ENCODE measurements at regions not wholly inside any gene's neighbourhood (a gene's known extent, or its start where the extent isn't known, plus 50 kb on each side); places are given as distances from the start of the nearest gene placed in this dataset.

GRCh38 chr2:215851082-215851481, 162.3 kb downstream of the MREG start:
- Mint-ChIP-seq H3K27ac (no peak overlapping the region), H3K36me3 (no peaks in the 10 kb centered on the region), H3K27me3 (peaks cover 2 to 7% of the 10 kb centered on the region in 2 donors), H3K4me1 (ENCODE audit: low read depth in 2 of 2) (no peaks in the 10 kb centered on the region), H3K4me3 (no peak overlapping the region), H3K9me3 (no peaks in the 10 kb centered on the region)
- ATAC-seq, result no peak
- DNase-seq (ENCODE audit: low spot score), result no peak

GRCh38 chr2:215850380-215850779, 163.0 kb downstream of the MREG start:
- ATAC-seq, result no peak
- Mint-ChIP-seq H3K4me1 (ENCODE audit: low read depth in 2 of 2) (no peaks in the 10 kb centered on the region), H3K36me3 (no peaks in the 10 kb centered on the region), H3K4me3 (no peak overlapping the region), H3K27ac (no peak overlapping the region), H3K9me3 (no peaks in the 10 kb centered on the region), H3K27me3 (peaks cover 2 to 7% of the 10 kb centered on the region in 2 donors)
- no peak for DNase-seq (ENCODE audit: low spot score)

DNA sequence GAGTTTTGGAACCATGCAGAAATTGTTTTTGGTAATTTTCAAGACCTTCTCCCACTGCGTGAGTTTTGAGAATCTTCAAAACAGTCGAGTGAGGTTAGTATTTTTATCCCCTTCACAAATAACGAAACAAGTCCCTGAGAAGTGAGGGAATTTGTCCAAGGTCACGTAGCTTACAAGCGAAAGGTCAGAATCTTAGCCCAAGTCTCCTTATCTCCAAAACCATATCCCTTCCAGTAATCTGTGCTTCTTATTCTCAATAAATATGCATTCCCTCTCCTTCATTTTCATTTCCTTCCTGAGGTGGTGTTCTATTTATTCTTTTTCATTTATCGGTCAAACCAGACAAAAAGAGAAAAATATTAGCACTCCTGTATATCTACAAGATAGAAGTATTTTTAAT, 163.6 kb downstream of the MREG start:
- ATAC-seq (no peak), DNase-seq (ENCODE audit: low spot score) (no peak)
- Mint-ChIP-seq H3K4me3 (no peak overlapping the region), H3K36me3 (no peaks in the 10 kb centered on the region), H3K9me3 (no peaks in the 10 kb centered on the region), H3K27me3 (peaks cover 2 to 7% of the 10 kb centered on the region in 2 donors), H3K4me1 (ENCODE audit: low read depth in 2 of 2) (no peaks in the 10 kb centered on the region), H3K27ac (no peak overlapping the region)

- Mint-ChIP-seq H3K4me1 (ENCODE audit: low read depth in 2 of 2) (no peaks in the 10 kb centered on the region), H3K27ac (no peak overlapping the region), H3K27me3 (peaks cover 2 to 7% of the 10 kb centered on the region in 2 donors), H3K36me3 (no peaks in the 10 kb centered on the region), H3K9me3 (no peaks in the 10 kb centered on the region), H3K4me3 (no peak overlapping the region)
- ATAC-seq, result no peak
- no peak for DNase-seq (ENCODE audit: low spot score)
Observed at GRCh38 chr2:215848698-215849097, 164.7 kb downstream of the MREG start.

DNA sequence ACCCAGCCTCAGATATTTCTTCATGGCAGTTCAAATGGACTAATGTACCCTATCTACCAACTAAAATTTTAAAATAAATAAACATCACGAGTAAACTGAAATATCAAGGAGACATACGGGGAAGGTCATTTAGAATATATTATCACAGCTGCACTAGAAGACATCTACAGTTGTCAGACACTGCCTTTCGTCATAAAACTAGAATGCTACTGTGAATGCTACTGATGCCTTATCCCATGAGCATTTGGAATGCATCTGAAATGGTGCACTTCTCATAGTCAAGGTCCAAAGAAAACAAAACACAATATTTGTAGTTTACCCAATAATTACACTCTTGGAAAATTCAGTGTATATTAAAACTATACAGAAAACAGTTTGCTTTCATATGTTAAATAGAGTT, 165.2 kb downstream of the MREG start:
- Mint-ChIP-seq H3K27me3 (peaks cover 2 to 7% of the 10 kb centered on the region in 2 donors), H3K9me3 (no peaks in the 10 kb centered on the region), H3K4me1 (ENCODE audit: low read depth in 2 of 2) (no peaks in the 10 kb centered on the region), H3K27ac (no peak overlapping the region), H3K36me3 (no peaks in the 10 kb centered on the region), H3K4me3 (no peak overlapping the region)
- DNase-seq (ENCODE audit: low spot score), result no peak
- ATAC-seq, result no peak

DNA sequence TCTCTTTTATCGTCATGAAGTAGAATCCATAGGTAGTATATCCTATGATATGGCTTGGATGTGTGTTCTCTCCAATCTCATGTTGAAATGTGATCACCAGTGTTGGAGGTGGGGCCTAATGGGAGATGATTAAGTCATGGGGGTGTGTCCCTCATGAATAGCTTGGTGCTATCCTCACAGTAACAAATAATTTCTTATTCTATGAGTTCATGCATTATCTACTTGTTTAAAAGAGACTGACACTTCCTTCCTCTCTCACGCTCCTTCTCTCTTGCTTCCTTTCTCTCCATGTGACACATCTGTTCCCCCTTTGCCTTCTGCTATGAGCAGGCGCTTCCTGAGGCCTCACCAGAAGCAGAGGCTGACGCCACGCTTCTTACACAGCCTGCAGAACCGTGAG, 165.6 kb downstream of the MREG start:
- H3K4me3 Mint-ChIP-seq, result no peak overlapping the region
- ATAC-seq, result no peak
- H3K9me3 Mint-ChIP-seq, result no peaks in the 10 kb centered on the region
- no peaks in the 10 kb centered on the region for H3K4me1 Mint-ChIP-seq (ENCODE audit: low read depth in 2 of 2)
- peaks cover 2 to 7% of the 10 kb centered on the region in 2 donors for H3K27me3 Mint-ChIP-seq
- no peaks in the 10 kb centered on the region for H3K36me3 Mint-ChIP-seq
- H3K27ac Mint-ChIP-seq, result no peak overlapping the region
- no peak for DNase-seq (ENCODE audit: low spot score)

DNA sequence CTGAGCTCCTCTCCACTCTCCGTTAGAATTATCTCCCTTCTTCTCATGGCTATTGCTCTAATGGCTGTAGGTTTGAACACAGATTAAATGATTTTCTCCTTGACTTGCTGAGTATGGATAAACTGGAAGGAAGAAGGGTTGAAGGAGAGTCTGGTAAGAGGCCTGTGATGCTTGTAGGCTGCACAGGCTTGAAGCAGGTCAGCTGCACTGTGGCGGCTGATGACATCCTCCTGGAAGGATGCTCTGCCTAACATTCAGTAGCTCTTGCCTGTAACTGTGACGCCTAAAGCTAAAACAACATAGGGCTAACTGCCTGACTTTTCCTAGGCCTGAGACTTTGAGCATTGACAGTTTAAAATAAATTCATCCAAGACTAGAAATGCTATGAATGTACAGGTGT, 166.3 kb downstream of the MREG start:
- no peak for ATAC-seq
- Mint-ChIP-seq H3K27me3 (peaks cover 2 to 7% of the 10 kb centered on the region in 2 donors), H3K4me1 (ENCODE audit: low read depth in 2 of 2) (no peaks in the 10 kb centered on the region), H3K27ac (no peak overlapping the region), H3K4me3 (no peak overlapping the region), H3K36me3 (no peaks in the 10 kb centered on the region), H3K9me3 (no peaks in the 10 kb centered on the region)
- no peak for DNase-seq (ENCODE audit: low spot score)

DNA sequence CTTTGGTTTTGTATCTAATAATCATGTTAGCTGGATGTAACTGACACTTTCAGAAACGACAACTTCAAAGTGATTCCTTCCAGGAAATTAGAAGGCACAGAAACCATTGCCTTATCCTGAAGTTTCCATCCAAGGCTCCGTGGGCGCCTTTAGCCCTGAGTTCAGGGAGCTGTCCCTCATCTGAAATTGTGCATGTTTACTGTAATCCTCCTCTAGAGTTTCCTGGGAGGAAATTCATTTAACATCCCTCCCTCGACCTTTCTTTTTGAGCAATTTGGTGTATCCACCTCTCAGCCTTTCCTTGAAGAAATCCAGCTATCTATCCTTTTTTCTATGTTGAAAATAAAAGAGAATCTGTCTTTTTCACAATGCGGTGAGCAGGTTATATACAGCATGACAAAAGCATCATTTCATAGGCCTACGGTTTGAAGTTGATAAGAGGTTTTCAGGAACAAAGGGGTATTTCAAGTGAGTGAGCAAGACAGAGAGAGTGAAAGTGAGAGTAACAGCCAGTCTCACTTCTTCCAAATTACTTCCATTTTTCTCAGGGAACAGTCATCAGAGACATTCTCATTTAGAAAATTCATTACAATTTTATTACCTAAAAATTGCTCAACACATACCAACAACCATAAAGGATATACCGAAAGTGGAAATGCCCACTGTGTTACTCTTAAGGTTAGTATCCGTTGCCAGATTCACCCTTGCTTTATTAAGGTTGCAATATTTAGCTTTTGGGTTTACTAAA, 167.3 kb downstream of the MREG start:
- no peak overlapping the region for H3K27ac Mint-ChIP-seq
- no peaks in the 10 kb centered on the region for H3K36me3 Mint-ChIP-seq
- no peak for ATAC-seq
- no peak overlapping the region for H3K4me3 Mint-ChIP-seq
- no peak for DNase-seq (ENCODE audit: low spot score)
- H3K4me1 Mint-ChIP-seq (ENCODE audit: low read depth in 2 of 2), result no peaks in the 10 kb centered on the region
- no peaks in the 10 kb centered on the region for H3K9me3 Mint-ChIP-seq
- peaks cover 2 to 7% of the 10 kb centered on the region in 2 donors for H3K27me3 Mint-ChIP-seq

- ATAC-seq (no peak), DNase-seq (ENCODE audit: low spot score) (no peak)
- Mint-ChIP-seq H3K4me1 (ENCODE audit: low read depth in 2 of 2) (no peaks in the 10 kb centered on the region), H3K27ac (no peak overlapping the region), H3K9me3 (no peaks in the 10 kb centered on the region), H3K27me3 (peaks cover 4 to 7% of the 10 kb centered on the region in 2 donors), H3K36me3 (no peaks in the 10 kb centered on the region), H3K4me3 (no peak overlapping the region)
Observed at GRCh38 chr2:215843579-215843978, 169.8 kb downstream of the MREG start.

- Mint-ChIP-seq H3K9me3 (no peaks in the 10 kb centered on the region), H3K27ac (no peak overlapping the region), H3K36me3 (no peaks in the 10 kb centered on the region), H3K4me3 (no peak overlapping the region), H3K4me1 (ENCODE audit: low read depth in 2 of 2) (no peaks in the 10 kb centered on the region), H3K27me3 (peaks cover under 1 to 9% of the 10 kb centered on the region in 2 donors)
- ATAC-seq (no peak), DNase-seq (ENCODE audit: low spot score) (no peak)
Observed at GRCh38 chr2:215841175-215841816, 172.1 kb downstream of the MREG start.

DNA sequence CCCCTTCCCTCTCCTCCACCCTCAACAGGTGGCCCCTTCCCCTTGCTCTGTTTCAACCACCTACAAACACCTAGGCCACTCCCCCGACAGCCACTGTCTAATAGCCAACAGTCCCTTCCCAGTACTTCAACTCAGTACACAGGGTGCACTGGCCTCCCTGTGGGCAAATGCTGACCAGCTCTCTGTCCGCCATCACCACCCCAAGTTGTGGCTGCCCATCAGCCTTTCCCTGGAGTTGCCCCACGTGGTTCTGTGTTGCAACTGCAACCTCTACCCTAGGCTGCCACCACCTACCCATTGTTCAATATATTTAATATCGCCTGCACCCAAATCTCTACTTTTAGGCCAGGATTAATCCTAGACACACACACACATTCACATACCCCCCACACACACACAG, 173.5 kb downstream of the MREG start:
- Mint-ChIP-seq H3K4me3 (no peak overlapping the region), H3K27me3 (peaks cover 8 to 9% of the 10 kb centered on the region in 2 donors), H3K9me3 (no peaks in the 10 kb centered on the region), H3K4me1 (ENCODE audit: low read depth in 2 of 2) (no peaks in the 10 kb centered on the region), H3K36me3 (no peaks in the 10 kb centered on the region), H3K27ac (no peak overlapping the region)
- no peak for ATAC-seq
- DNase-seq (ENCODE audit: low spot score), result no peak

GRCh38 chr2:215839309-215839708, 174.0 kb downstream of the MREG start:
- Mint-ChIP-seq H3K27ac (no peak overlapping the region), H3K36me3 (no peaks in the 10 kb centered on the region), H3K4me3 (no peak overlapping the region), H3K27me3 (peaks cover 8 to 9% of the 10 kb centered on the region in 2 donors), H3K9me3 (no peaks in the 10 kb centered on the region), H3K4me1 (ENCODE audit: low read depth in 2 of 2) (no peaks in the 10 kb centered on the region)
- DNase-seq (ENCODE audit: low spot score) (no peak), ATAC-seq (no peak)

DNA sequence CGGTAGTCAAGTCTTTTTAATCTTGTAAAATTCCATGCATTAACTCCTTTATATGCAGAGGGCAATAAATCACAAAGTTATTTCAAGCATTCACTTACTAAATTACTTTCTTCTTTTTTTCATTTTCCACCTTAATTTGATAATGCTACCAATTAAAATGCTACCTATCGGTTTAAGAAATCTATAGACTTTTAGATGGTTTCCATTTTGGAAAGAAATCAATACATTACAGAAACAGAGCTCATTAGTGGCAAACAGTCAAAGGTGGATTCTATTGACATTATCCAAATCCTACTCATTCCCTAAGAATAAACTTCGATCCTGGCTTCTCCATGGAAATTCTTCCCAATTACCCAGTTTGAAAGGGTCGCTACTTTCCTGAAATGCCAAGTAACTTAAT, 176.5 kb downstream of the MREG start:
- no peaks in the 10 kb centered on the region for H3K9me3 Mint-ChIP-seq
- ATAC-seq (no peak), DNase-seq (ENCODE audit: low spot score) (no peak)
- no peaks in the 10 kb centered on the region for H3K36me3 Mint-ChIP-seq
- no peaks in the 10 kb centered on the region for H3K4me1 Mint-ChIP-seq (ENCODE audit: low read depth in 2 of 2)
- H3K27me3 Mint-ChIP-seq, result peaks cover 8 to 9% of the 10 kb centered on the region in 2 donors
- H3K4me3 Mint-ChIP-seq, result no peak overlapping the region
- no peak overlapping the region for H3K27ac Mint-ChIP-seq

- no peak overlapping the region for H3K4me3 Mint-ChIP-seq
- ATAC-seq, result no peak
- DNase-seq (ENCODE audit: low spot score), result no peak
Observed at GRCh38 chr2:215835657-215836056, 177.7 kb downstream of the MREG start.

More at GRCh38 chr2:215835657-215836056, 177.7 kb downstream of the MREG start:
- H3K9me3 Mint-ChIP-seq, result no peaks in the 10 kb centered on the region
- peaks cover 8 to 12% of the 10 kb centered on the region in 2 donors for H3K27me3 Mint-ChIP-seq
- no peaks in the 10 kb centered on the region for H3K36me3 Mint-ChIP-seq
- H3K27ac Mint-ChIP-seq, result no peak overlapping the region
- H3K4me1 Mint-ChIP-seq (ENCODE audit: low read depth in 2 of 2), result no peaks in the 10 kb centered on the region
